Stimulated activated CD4-positive, alpha-beta T cell treated with anti-CD3 and anti-CD28 coated beads, Interleukin-15, amount 100 ng/mL, for 48 hours (primary cell): ENCODE measurements at regions not wholly inside any gene's neighbourhood (a gene's known extent, or its start where the extent isn't known, plus 50 kb on each side); places are given as distances from the start of the nearest gene placed in this dataset.
"Not testable (repeated sequence)": the region's sequence is repeated elsewhere in the genome, so short reads cannot be mapped to it uniquely, and the experiment has no call there.

ENCODE experiments used
- DNase-seq, 2 donors: peaks; one replicate each; pipeline ENCODE4 v3.0.0-alpha.2; 2020; ENCODE audit warnings: low read depth in 2 of 2

DNA sequence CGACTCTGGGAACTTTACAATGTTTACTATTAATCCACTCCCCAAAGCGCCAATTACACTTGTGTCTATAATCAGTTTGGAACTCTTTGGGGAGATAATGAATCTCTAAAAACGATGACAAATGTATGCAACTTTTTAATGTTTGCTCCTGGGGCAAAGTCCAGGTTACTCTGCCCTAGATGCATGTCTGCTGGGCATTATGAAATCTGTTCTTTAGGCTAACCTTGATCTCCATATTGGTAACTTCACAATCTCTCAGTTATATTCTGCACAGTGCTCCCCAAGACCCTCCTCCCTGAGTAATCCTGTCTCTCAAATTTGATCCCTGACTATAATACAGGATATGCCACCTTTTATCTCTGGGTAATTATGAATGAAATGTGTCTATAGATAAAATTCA, 152.2 kb upstream of the TRPM3 start:
- DNase-seq = no peak

DNA sequence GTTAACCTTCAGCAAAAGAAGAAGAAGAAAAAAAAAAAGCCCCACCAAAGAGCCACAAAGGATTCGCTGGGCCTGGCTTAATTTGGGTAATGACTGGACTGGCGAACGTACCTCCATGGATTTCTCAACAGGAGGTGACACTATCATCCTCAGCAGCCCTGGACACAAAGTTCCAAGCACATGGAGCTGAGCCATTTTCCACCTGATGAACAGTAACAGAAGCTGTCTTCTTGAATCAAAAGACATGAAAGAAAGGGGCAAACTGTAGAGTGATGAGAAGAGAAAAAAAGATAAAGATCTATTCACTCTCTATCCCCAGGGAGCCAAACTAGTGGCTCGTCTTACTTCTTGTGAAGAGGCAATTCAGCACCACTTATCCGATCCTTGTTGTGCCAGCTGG, 150.2 kb upstream of the TRPM3 start:
- DNase-seq = no peak

DNA sequence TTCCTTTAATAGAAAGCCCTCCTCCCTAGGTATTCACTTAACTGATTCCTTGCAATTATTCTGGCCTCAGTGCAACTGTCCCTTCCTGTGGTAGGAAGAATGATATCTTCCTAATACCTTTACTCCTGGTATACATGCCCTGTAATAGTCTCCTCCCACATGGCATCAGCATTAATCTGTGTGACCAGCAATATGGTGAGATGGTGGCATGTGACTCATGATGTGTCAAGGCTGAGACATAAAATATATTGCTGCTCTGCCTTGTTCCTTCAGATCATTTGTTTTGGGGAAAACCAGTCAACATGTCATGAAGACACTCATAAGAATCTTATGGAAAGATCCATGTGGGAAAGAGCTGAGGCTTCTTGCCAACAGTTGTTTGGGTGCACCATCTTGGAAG, 149.1 kb upstream of the TRPM3 start:
- no peak for DNase-seq

DNA sequence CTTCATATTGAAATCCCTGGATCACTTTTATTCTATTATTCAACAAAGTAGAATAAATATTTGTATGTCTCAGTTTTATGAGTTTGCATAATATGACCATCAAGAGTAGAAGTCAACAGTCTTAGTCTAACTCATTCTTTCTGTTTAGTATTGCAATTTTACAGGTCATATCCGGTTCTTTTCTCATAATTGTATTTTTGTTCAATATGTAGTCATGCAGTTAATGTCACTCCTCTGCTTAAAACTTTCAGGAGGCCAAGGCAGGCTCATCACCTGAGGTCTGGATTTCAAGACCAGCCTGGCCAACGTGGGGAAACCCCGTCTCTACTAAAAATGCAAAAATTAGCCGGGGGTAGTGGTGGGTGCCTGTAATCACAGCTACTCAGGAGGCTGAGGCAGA, 148.4 kb upstream of the TRPM3 start:
- DNase-seq = no peak

DNA sequence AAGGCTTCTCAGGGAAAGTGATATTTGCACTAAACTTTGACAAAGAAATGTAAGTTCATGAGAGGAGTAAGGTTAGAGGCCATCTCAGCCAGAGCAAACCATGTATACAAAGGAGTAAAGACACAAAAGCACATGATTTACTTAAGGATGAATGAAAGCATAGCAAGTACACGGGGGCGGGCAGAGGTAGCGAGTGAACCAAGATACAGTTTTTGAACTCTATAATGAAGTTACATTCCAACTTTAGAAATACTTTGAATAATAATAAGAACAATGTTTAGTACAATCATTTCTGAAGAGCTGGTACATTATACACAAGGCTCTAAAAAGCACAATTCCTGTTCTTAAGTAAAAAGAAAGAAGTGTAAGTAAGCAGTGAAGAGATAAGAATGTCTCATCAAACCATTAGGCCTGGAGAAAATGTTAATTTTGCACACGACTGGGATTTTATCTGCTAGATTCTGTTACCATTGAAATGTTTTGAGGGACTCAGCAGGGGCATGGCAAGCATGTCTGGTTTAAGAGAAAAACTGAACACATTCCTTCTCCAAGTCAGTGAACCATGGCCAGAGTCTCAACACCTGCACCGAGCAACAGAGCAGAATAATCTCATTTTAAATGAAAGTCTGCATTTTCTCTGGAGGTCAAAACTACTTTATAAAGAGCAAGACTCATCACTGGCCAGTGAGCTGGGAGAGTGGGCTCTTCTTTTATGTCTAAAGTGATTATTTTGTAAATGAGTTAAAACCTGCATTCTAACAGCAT, 147.6 kb upstream of the TRPM3 start:
- no peak for DNase-seq

DNA sequence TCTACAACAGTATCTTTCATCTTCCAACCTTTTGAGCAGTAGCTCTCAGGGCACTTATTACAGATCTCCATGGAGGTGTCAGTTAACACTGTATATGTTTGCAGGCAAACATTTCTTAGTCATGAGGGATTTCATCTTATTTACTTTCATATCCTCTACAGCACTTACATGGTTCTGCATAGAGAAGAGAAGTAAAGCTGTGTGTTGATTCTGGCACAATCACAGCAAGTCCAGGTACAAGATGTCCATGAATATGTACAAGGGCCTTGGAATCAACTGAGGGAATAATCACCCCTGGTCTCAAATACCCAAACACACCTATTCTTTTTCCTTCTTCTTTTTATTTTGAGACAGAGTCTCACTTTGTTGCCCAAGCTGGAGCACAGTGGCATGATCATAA, 142.0 kb upstream of the TRPM3 start:
- no peak for DNase-seq

DNA sequence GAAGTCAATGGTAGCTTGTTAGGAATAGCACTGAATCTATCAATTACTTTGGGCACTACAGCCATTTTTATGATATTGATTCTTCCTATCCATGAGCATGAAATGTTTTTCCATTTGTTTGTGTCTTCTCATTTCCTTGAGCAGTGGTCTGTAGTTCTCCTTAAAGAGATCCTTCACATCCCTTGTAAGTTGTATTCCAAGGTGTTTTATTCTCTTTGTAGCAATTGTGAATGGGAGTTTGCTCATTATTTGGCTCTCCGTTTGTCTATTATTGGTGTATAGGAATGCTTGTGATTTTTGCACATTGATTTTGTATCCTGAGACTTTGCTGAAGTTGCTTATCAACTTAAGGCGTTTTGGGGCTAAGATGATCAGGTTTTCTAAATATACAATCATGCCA, 139.0 kb upstream of the TRPM3 start:
- DNase-seq = not testable (repeated sequence)

DNA sequence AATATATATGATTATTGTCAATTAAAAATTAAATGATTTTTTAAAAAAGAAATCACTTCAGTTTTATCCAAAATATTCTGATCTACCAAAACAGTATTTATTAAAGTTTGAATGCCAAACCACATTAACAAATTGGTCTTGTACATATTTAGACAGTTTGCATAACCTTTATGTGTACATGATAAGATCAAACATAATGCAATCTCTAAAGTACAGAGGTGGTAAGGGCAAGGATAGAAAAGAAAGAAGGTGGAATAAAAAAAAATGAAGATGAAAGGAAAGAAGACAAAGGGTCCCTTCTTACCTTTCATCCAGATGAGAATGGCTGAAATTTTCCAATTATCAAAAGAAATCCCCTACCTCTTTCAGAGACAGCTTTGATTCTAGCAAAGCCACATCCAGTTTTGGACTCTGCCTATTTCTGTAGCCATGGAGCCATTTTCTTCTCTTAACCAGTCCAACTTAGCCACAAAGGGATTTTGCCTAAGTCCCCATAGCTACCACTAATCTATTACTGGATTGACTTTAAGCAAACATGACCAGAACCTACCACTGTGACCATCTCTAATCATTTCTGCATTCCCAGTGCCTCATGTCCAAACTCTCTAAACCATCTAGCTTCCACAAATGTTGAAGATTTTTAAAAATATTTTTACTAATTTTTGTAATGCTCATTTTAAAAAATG, 133.3 kb upstream of the TRPM3 start:
- DNase-seq = no peak

DNA sequence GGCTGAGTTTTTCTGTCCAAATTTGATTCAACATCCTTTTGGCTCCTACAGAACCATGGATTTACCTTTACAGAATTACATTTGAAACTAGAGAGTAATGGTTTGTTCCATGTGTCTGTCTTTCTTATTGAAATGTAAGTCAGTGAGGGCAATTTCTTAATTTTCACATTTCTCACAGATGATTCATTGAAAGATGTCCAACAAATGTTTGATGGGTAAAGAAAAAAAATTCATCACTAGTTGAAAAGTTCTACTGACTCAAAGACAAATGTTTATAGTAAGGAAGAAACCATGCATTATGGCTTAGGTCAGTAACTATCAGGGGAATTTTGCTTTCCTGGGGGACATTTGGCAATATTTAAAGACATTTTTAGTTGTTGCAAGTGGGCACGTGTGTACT, 131.6 kb upstream of the TRPM3 start:
- no peak for DNase-seq

DNA sequence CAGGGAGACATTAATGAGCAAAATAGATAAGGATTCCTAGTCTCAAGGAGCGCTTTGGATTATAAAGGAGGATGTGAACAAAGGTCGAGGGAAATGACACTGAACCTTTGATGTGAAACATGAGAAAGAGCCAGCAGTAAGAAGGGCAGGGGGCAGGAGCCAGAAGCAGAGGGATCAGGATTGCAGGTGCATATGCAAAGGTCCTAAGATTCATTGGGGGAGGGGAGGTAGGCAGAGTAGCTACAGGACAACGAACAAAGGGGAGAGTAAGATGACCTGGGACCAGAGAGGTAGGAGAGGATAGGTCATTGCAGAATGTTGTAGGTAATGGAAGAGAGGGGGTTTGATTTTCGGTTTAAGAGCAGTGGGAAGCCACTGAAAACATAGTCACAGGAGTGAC, 129.2 kb upstream of the TRPM3 start:
- no peak for DNase-seq

DNA sequence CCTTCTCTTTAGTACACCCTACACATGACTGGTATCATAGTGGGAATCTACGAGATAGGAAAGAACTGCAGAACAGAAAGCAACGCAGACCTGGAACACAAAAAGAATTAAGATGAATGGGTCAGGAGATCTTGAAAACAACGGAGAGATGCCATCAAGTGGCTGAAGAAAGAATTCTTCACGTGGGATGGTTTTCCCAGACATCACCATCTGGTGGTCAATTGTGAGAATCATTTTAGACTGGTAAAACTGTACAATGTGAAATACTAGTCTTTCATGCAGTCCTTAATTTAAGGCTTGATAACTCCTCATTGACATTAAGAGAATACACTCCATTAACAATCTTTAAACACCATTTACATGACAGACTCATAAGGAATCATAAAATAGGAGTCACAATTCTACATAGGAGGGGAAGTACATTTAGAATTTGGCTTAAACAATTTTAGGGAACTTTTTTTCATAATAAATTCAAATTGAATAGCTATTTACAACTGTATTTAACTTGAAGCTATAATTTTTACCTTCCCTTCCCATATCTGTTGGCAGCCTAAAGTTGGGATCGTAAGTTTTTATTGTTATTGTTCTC, 128.4 kb upstream of the TRPM3 start:
- DNase-seq = no peak

DNA sequence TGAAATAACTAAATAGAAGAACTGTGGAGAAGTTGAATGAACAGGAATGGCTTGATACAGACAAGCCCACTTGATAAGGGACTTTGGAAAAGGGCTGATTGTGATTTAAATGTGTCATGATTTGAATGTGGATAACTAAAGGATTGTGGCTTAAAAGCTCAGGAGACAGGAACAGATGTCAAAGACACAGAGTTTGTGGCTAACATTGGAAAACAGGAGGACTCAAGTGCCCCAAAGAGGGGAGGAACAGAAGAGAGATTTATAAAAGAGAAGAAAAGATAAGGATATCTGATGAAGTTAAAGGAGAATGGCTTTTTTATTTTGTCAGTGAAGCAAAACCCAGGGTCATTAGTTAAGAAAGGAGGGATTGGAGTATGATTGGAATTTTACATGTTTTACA, 124.2 kb upstream of the TRPM3 start:
- no peak for DNase-seq

DNA sequence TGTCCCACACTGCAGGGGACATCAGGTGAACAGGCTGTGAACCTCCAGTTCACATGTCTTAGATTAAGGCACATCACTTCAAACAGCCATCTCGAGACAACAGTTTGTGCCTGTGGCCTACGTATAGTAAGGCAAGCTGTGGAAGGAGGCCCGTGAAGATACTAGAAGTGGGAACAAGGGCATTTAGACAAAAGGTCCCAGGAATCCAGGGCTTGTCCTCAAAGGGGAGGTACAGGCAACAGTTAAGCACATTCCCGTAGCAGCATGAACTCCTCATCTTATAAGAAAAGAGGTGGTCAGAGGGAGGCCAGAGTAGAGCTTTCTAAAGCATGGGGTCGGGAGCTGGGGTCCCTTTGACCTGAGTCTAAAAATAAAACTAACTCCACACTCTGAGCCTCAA, 122.5 kb upstream of the TRPM3 start:
- no peak for DNase-seq

DNA sequence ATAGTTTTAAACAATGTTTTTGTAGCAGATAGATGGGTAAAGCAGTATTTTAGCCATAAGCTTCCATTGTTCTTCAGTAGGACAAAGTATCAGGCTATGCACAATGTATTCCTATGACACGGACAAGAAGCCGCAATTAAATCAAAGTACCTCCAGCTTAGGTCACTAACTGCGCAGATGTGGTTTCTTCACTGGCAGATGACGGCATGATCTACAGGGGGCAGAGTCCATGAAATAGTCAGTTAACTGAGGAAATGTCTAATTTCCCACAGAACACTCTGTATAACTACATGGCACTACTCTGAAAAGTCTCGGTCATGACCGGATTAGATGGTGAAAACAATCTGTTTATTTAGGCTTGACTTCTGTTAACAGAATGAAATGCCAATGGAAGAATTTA, 120.7 kb upstream of the TRPM3 start:
- DNase-seq = no peak

DNA sequence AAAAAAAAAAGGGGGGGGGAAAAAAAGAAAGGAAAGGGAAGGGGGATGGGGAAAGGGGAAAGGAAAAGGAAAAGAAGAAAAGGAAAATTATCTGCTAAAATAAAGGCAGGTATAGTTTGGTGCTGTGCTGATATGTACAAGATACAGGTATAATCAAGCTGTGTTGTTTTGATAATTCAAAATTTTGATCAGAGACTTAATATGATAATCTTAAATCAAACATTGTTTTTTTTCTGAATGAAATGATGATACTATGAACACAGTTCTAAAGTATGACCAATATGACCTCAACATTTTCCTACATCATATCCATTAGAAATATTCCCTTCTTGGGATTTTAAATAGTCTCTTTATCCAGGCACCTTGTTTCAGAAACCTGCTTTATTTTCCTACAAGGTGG, 115.6 kb upstream of the TRPM3 start:
- DNase-seq = no peak

DNA sequence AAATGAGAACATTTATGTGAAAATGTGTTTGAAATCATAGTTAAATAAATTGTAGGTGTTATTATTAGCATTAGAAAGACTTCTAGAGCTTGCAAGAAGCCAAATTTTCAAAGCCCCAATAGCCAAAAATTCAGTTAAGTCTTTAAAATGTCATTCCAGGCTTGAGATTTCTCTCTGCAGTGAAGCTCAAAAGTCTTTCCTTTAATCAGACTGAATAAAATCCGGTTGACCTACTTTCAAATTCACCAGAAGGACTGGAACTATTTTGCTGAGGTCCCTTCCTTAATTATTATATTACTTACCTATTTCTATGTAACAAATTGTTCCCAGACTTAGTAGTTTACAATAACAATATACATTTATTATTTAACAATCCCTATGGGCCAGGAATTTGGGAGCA, 112.2 kb upstream of the TRPM3 start:
- no peak for DNase-seq

DNA sequence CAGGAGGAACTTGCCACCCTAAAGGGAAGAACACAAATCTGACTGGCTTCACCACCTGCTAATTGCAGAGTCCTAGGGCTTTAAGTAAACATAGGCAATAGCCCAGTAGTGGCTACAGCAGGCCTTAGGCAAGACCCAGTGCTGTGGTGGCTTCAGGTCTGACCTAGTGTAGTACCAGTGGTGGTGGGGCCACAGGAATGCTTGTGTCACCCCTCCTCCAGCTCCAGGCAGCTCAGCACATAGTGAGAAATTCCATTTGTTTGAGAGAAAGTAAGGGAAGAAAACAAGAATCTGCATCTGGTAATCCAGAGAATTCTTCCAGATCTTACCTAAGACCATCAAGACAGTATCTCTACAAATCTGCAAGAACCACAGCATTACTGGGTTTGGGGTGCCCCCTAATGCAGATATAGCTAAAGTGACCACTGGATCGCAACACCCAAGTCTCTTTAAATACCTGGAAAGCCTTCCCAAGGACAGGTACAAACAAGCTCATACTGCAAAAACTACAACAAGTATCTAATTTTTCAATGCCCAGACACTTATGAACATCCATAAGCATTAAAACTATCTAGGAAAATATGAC, 102.6 kb upstream of the TRPM3 start:
- no peak for DNase-seq

DNA sequence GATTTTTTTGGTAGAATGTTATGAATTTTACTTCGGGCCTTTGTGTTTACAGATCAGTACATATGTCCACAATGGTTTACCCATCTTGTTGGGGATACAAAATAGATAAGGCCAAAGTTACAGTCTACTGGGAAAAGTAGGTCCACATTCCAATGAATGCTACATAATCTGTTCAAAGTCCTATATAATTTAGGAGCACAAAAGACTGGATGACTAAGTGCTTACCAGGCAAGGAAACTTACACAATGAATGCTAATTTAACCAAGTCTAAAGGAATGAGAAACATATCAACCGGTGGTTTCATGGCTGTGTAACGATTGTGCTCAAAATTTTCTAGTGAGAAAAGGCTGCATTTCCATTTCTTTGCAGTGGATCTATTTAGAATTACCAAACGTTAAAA, 97.4 kb upstream of the TRPM3 start:
- no peak for DNase-seq

DNA sequence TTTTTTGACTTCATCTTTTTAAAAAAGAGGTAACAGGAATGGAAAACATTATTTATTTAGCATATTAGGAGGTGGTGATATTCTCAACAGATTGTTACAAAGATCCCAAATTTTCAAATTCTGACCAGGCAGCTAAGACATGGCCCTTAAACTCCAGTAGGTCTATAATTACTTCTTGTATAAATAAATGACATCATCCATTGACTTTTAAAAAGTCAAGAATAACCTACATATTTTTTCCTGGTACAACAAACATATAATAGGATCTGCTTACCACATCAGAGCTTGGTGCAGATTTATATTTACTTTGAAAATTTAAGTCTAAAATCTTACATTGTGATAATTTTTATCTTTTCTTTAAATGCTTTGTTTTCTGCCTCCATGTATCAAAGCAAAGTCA, 92.2 kb upstream of the TRPM3 start:
- no peak for DNase-seq

DNA sequence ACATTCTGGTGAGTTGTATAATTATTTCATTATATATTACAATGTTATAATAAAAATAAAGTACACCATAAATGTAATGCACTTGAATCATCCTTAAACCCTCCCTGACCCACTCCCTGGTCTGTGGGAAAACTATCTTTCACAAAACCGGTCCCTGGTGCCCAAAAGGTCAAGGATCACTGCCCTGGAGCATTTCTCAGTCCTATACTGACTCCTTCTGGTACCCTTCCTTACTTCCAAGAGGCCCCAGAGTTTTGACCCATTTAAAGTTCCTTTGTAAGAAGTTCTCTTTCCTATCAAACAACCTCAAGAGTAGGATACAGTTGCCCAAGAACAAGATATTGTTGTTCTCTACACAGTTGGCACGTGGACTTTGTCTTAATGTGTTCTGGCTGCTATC, 88.9 kb upstream of the TRPM3 start:
- DNase-seq = no peak

DNA sequence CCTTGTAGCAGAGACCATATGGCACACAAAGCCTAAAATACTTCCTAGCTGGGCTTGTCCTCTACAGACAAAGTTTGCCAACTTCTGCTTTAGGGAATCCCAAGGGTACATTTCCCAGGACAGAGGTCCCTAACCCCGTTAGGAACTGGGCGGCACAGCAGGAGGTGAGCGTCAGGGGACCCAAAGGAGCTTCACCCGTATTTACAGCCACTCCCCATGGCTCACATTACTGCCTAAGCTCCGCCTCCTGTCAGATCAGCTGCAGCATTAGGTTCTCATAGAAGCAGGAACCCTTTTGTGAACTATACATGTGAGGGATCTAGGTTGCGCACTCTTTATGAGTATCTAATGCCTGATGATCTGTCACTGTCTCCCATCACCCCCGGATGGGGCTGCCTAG, 88.5 kb upstream of the TRPM3 start:
- DNase-seq = no peak

DNA sequence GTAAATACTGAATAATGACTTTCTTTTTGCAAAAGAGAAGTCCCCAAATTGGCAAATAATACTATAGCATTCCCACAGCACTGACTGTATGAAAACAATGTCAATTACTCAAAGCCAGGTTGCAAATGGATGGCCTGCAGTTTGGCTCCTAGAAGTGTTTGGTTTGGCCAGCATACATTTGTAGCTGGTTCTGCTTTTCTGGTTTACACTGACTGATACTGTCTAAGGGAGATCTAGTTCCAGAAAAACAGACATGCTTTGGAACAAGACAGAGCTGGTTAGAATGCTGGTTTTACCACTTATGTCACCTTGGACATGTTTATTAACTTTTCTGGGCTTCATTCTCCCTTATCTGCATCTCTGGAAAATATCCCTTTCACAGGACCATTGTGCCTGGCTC, 81.5 kb upstream of the TRPM3 start:
- DNase-seq = no peak

DNA sequence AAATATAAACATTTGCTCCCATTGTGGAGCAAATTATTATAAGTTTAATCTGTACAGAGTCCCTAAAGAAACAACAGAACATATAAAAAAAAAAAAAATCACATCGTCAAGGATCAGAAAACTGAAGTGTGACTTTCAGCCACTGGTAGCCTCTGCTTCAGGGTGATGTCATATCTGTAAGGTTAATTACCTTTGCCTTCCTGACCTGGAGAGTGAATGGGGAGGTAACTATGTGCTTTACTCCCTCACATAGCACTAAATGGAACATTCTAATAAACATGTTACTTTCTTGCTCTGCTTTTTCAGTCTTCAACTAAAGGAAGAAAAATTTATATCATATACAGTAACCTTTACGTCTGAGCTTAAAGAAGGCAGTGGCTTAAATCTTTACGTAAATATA, 70.3 kb upstream of the TRPM3 start:
- no peak for DNase-seq
